ENCODE measurements at regions not wholly inside any gene's neighbourhood (a gene's known extent, or its start where the extent isn't known, plus 50 kb on each side); places are given as distances from the start of the nearest gene placed in this dataset.

GRCh38 chr2:7450188-7450832 is 533.1 kb downstream of the RNF144A start:
- Mint-ChIP-seq H3K4me3 (ENCODE audit: unreplicated experiment) (no peak overlapping the region), H3K9me3 (ENCODE audit: unreplicated experiment) (peaks cover 2% of the 10 kb centered on the region), H3K27ac (ENCODE audit: unreplicated experiment) (peak overlapping the region; percentile 31), H3K4me1 (ENCODE audit: low read depth, unreplicated experiment) (peaks cover 10% of the 10 kb centered on the region), H3K36me3 (ENCODE audit: unreplicated experiment) (no peaks in the 10 kb centered on the region), H3K27me3 (ENCODE audit: unreplicated experiment) (peaks cover 3% of the 10 kb centered on the region)
- peak; percentile 29 for DNase-seq
- TF ChIP-seq CTCF (IDR thresholded peaks at IDR 0.05; ENCODE audit: partially characterized antibody, unreplicated experiment), result no peak

- H3K9me3 Mint-ChIP-seq (ENCODE audit: unreplicated experiment), result peaks cover 2% of the 10 kb centered on the region
- no peak overlapping the region for H3K4me3 Mint-ChIP-seq (ENCODE audit: unreplicated experiment)
These were observed 533.6 kb downstream of the RNF144A start for GRCh38 chr2:7450833-7451190.

GRCh38 chr2:7452110-7452876 is 535.1 kb downstream of the RNF144A start:
- no peak overlapping the region for H3K27ac Mint-ChIP-seq (ENCODE audit: unreplicated experiment)
- TF ChIP-seq CTCF (IDR thresholded peaks at IDR 0.05; ENCODE audit: partially characterized antibody, unreplicated experiment), result no peak
- H3K27me3 Mint-ChIP-seq (ENCODE audit: unreplicated experiment), result peaks cover 3% of the 10 kb centered on the region
- no peak overlapping the region for H3K4me3 Mint-ChIP-seq (ENCODE audit: unreplicated experiment)
- no peaks in the 10 kb centered on the region for H3K36me3 Mint-ChIP-seq (ENCODE audit: unreplicated experiment)
- no peak for DNase-seq
- H3K9me3 Mint-ChIP-seq (ENCODE audit: unreplicated experiment), result peaks cover 2% of the 10 kb centered on the region
- H3K4me1 Mint-ChIP-seq (ENCODE audit: low read depth, unreplicated experiment), result peaks cover 10% of the 10 kb centered on the region

More at GRCh38 chr2:7450833-7451190, 533.6 kb downstream of the RNF144A start:
- Mint-ChIP-seq H3K27ac (ENCODE audit: unreplicated experiment) (no peak overlapping the region), H3K4me1 (ENCODE audit: low read depth, unreplicated experiment) (peaks cover 10% of the 10 kb centered on the region), H3K36me3 (ENCODE audit: unreplicated experiment) (no peaks in the 10 kb centered on the region), H3K27me3 (ENCODE audit: unreplicated experiment) (peaks cover 3% of the 10 kb centered on the region)
- no peak for TF ChIP-seq CTCF (IDR thresholded peaks at IDR 0.05; ENCODE audit: partially characterized antibody, unreplicated experiment)
- DNase-seq, result no peak

GRCh38 chr2:7454592-7454991 is 537.4 kb downstream of the RNF144A start:
- Mint-ChIP-seq H3K4me3 (ENCODE audit: unreplicated experiment) (no peak overlapping the region), H3K36me3 (ENCODE audit: unreplicated experiment) (no peaks in the 10 kb centered on the region), H3K27me3 (ENCODE audit: unreplicated experiment) (peaks cover 3% of the 10 kb centered on the region), H3K27ac (ENCODE audit: unreplicated experiment) (no peak overlapping the region), H3K4me1 (ENCODE audit: low read depth, unreplicated experiment) (peaks cover 6% of the 10 kb centered on the region), H3K9me3 (ENCODE audit: unreplicated experiment) (peaks cover 2% of the 10 kb centered on the region)
- no peak for TF ChIP-seq CTCF (IDR thresholded peaks at IDR 0.05; ENCODE audit: partially characterized antibody, unreplicated experiment)
- DNase-seq, result no peak

- Mint-ChIP-seq H3K27ac (ENCODE audit: unreplicated experiment) (no peak overlapping the region), H3K36me3 (ENCODE audit: unreplicated experiment) (no peaks in the 10 kb centered on the region), H3K4me3 (ENCODE audit: unreplicated experiment) (no peak overlapping the region), H3K9me3 (ENCODE audit: unreplicated experiment) (peaks cover 2% of the 10 kb centered on the region), H3K27me3 (ENCODE audit: unreplicated experiment) (peaks cover 3% of the 10 kb centered on the region), H3K4me1 (ENCODE audit: low read depth, unreplicated experiment) (peaks cover 2% of the 10 kb centered on the region)
- no peak for DNase-seq
- no peak for TF ChIP-seq CTCF (IDR thresholded peaks at IDR 0.05; ENCODE audit: partially characterized antibody, unreplicated experiment)
These were observed 539.5 kb downstream of the RNF144A start for GRCh38 chr2:7456762-7457161.
